IPS-20b (cell line): ENCODE measurements at regions not wholly inside any gene's neighbourhood (a gene's known extent, or its start where the extent isn't known, plus 50 kb on each side); places are given as distances from the start of the nearest gene placed in this dataset.

Source experiments
- H3K27ac ChIP-seq: one replicate; pipeline ENCODE4 v1.5.1; 2013; ENCODE audit warnings: low read length
- H3K27me3 ChIP-seq: 2 replicates; pipeline ENCODE4 v1.6.1; 2013; ENCODE audit warnings: mild to moderate bottlenecking, low read length, inconsistent platforms; ENCODE audit not compliant: insufficient read depth
- H3K36me3 ChIP-seq: 2 replicates; pipeline ENCODE4 v1.6.1; 2013; ENCODE audit warnings: low read depth, mild to moderate bottlenecking, inconsistent platforms, low read length, moderate library complexity; ENCODE audit not compliant: insufficient read depth
- H3K4me1 ChIP-seq: 2 replicates; pipeline ENCODE4 v1.6.1; 2013; ENCODE audit warnings: mild to moderate bottlenecking, control low read depth, inconsistent platforms, low read length, moderate library complexity; ENCODE audit not compliant: insufficient read depth
- H3K4me3 ChIP-seq: 2 replicates; pipeline ENCODE4 v1.5.1; 2013; ENCODE audit warnings: mild to moderate bottlenecking, low read length, inconsistent platforms
- H3K9ac ChIP-seq: 2 replicates; pipeline ENCODE4 v1.6.1; 2013; ENCODE audit warnings: low read depth, mild to moderate bottlenecking, inconsistent platforms, low read length, moderate library complexity
- H3K9me3 ChIP-seq: 2 replicates; pipeline ENCODE4 v1.6.1; 2013; ENCODE audit warnings: mild to moderate bottlenecking, low read depth, low read length, inconsistent platforms; ENCODE audit not compliant: insufficient read depth

- Histone ChIP-seq H3K36me3 (no peaks in the 10 kb centered on the region), H3K27me3 (no peaks in the 10 kb centered on the region), H3K4me3 (no peak overlapping the region), H3K27ac (no peak overlapping the region), H3K9ac (no peak overlapping the region), H3K9me3 (no peaks in the 10 kb centered on the region), H3K4me1 (no peaks in the 10 kb centered on the region)
These were observed 831.7 kb upstream of the LRRTM1 start for GRCh38 chr2:81136296-81136695.

DNA sequence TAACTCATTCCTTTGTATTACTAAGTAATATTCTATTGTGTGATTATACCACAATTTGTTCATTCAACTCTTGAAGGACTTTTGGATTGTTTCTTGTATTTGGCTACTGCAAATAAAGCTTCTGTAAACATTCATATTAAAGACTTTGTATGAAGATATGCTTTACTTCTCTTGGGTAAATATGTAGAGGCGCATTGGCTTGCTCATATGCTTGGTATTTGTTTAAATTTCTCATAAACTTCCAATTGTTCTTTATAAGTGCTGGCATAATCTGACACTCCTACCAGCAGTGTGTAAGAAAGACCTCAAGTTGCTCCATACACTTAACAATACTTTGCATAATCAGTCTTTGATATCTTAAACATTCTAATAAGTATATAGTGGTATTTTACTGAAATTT is 792.8 kb upstream of the LRRTM1 start:
- no peaks in the 10 kb centered on the region for H3K36me3 ChIP-seq
- no peaks in the 10 kb centered on the region for H3K9me3 ChIP-seq
- no peak overlapping the region for H3K9ac ChIP-seq
- no peak overlapping the region for H3K4me3 ChIP-seq
- H3K27ac ChIP-seq = no peak overlapping the region
- H3K4me1 ChIP-seq = peaks cover 3% of the 10 kb centered on the region; the same call in 1 of the 2 replicates
- H3K27me3 ChIP-seq = no peaks in the 10 kb centered on the region

DNA sequence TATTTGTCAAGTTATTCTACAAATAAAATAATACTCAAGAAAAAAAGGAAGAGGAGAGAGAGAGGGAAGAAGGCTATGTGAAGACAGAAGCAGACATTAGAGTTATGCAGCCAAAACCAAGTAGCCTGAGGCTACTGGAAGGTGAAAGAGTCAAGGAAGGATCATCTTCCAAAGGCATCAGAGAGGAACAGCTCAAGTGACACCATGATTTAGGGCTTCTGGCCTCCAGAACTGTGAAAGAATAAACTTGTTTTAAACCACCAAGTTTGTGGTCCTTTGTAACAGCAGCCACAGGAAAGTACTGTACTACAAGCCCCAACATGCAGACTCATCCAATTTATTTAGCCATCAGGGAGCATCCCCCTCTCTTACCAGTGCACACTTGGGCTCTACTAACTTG is 788.5 kb upstream of the LRRTM1 start:
- H3K4me1 ChIP-seq = peaks cover 3% of the 10 kb centered on the region; the same call in 1 of the 2 replicates
- no peaks in the 10 kb centered on the region for H3K36me3 ChIP-seq
- no peaks in the 10 kb centered on the region for H3K27me3 ChIP-seq
- H3K9ac ChIP-seq = no peak overlapping the region
- no peaks in the 10 kb centered on the region for H3K9me3 ChIP-seq
- no peak overlapping the region for H3K27ac ChIP-seq
- no peak overlapping the region for H3K4me3 ChIP-seq

DNA sequence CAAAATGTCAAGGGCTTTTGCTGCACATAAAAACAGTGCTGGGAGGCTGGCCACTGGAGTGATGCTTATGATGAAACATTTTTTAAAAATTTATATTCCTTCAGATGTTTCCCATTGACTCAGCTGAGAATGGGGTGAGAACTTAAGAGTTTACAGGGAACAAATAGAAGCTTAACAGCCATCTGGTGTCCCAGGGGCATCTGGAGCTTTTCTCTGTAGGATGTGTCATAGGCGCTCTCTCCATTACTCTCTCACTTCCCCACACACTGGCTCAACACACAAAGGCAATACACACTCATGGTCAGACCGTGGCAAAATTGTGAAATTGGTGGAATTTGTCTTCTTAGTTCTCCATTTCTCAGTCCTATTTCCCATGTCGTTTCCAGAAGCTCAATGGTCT is 783.1 kb upstream of the LRRTM1 start:
- no peaks in the 10 kb centered on the region for H3K9me3 ChIP-seq
- no peaks in the 10 kb centered on the region for H3K4me1 ChIP-seq
- H3K36me3 ChIP-seq = no peaks in the 10 kb centered on the region
- H3K27me3 ChIP-seq = no peaks in the 10 kb centered on the region
- H3K4me3 ChIP-seq = no peak overlapping the region
- H3K9ac ChIP-seq = no peak overlapping the region
- no peak overlapping the region for H3K27ac ChIP-seq

GRCh38 chr2:81084101-81084500 is 779.5 kb upstream of the LRRTM1 start:
- Histone ChIP-seq H3K4me3 (no peak overlapping the region), H3K27ac (no peak overlapping the region), H3K36me3 (no peaks in the 10 kb centered on the region), H3K27me3 (no peaks in the 10 kb centered on the region), H3K9ac (no peak overlapping the region), H3K4me1 (no peaks in the 10 kb centered on the region), H3K9me3 (no peaks in the 10 kb centered on the region)

DNA sequence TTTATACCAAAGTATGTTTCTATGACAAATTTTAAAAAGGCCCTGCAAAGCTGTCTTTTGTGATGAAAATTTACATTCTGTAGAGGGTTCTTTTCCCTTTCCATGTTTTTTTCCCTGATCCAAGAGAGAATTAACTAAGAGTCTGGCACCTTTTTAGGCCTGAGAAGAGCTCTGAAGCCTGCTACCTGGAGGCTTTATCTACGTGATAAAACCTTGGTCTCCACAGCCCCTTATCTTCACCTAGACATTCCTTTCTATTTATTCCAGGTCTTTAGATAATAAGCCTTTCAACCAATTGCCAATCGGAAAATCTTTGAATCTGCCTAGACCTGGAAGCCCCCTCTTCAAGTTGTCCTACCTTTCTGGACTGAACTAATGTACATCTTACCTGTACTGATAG is 774.1 kb upstream of the LRRTM1 start:
- H3K9me3 ChIP-seq = no peaks in the 10 kb centered on the region
- H3K27ac ChIP-seq = no peak overlapping the region
- peaks cover 33% of the 10 kb centered on the region for H3K4me1 ChIP-seq
- no peak overlapping the region for H3K9ac ChIP-seq
- no peak overlapping the region for H3K4me3 ChIP-seq
- H3K27me3 ChIP-seq = no peaks in the 10 kb centered on the region
- H3K36me3 ChIP-seq = no peaks in the 10 kb centered on the region

DNA sequence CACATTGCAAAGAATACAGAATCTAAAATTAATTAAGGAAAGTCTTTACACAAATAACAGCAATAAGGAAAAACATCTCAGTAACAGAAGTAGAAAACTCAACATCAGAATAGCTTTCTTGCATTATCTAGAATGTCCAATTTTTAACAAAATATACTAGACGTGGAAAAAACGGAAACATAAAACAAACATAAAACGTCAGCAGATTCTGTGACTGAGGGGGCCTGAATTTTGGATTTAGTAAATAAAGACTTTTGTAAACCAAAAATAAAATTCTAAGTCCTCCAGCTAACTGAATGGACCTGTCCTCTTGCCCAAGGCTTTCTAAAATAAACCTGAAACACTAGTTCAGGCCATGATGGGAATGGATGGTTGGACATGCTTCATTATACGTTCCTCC is 773.5 kb upstream of the LRRTM1 start:
- Histone ChIP-seq H3K4me3 (no peak overlapping the region), H3K9ac (no peak overlapping the region), H3K4me1 (peaks cover 33% of the 10 kb centered on the region), H3K36me3 (no peaks in the 10 kb centered on the region), H3K27ac (no peak overlapping the region), H3K9me3 (no peaks in the 10 kb centered on the region), H3K27me3 (no peaks in the 10 kb centered on the region)

GRCh38 chr2:81077396-81077795 is 772.8 kb upstream of the LRRTM1 start:
- no peak overlapping the region for H3K9ac ChIP-seq
- H3K4me1 ChIP-seq = peaks cover 33% of the 10 kb centered on the region
- H3K27ac ChIP-seq = no peak overlapping the region
- H3K27me3 ChIP-seq = no peaks in the 10 kb centered on the region
- H3K4me3 ChIP-seq = no peak overlapping the region
- H3K36me3 ChIP-seq = no peaks in the 10 kb centered on the region
- no peaks in the 10 kb centered on the region for H3K9me3 ChIP-seq

DNA sequence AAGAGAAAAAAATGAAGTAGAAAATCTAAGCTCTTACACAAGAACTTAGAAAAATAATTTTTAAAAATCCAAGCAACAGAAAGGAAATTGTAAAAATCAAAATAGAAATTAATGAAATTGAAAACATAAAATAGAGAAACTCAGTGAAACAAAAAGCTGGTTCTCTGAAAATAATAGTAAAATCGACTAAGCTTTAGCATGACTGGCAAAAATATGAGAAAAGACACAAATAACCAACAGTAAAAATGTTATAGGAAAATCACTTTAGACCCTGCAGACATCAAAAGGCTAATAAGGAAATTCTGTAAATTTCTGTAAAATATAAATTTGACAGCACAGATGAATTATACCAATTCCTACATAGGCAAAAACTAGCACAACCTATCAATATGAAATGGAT is 768.9 kb upstream of the LRRTM1 start:
- Histone ChIP-seq H3K9ac (no peak overlapping the region), H3K27ac (no peak overlapping the region), H3K36me3 (no peaks in the 10 kb centered on the region), H3K9me3 (no peaks in the 10 kb centered on the region), H3K4me1 (peaks cover 29% of the 10 kb centered on the region), H3K27me3 (no peaks in the 10 kb centered on the region), H3K4me3 (no peak overlapping the region)

- Histone ChIP-seq H3K27me3 (no peaks in the 10 kb centered on the region), H3K4me3 (no peak overlapping the region), H3K9me3 (no peaks in the 10 kb centered on the region), H3K4me1 (no peaks in the 10 kb centered on the region), H3K27ac (no peak overlapping the region), H3K9ac (no peak overlapping the region), H3K36me3 (no peaks in the 10 kb centered on the region)
These were observed 763.6 kb upstream of the LRRTM1 start for GRCh38 chr2:81068144-81068543.

DNA sequence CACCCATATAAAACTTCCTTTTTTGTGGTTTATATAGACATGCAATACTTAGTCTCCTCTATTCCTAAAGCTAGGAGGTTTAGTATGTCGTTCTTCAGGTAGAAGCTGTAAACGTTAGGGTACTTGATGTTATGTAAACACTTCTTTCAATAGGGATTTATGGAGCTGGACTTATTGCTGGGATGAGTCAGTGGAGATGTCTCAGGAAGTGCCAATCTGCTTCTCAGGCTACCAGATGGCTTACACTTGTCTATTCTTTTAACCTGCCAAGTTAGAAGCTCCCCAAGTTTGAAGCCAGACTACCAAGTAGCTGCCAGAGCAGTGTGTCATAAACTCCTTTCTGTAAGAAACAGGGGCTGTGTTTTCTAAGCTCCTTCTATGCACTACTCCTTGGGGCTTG is 756.5 kb upstream of the LRRTM1 start:
- Histone ChIP-seq H3K9ac (no peak overlapping the region), H3K9me3 (no peaks in the 10 kb centered on the region)

DNA sequence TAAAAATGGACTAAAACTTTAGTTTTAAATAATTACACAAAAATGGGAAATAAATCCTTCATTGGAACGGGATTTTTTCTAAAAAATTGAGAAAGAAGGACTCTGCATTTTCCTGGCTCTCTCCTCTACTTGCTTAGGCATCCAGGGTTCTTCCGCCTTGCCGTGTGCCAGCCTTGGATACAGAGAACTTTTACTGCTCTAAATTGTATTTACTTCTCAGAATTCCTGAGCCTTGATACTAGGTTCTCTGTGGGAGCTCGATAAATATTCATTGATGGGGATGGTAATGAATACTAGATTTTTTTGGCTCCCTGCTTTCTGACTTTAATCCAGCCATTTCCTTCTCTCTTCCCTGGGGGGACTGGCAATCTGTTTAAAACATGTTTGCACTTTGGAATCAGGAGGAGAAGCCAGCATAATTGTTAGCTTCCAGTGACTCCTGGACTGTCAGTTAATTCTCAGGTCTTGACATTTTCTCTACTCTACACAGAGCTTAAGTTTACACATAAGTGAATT is 746.1 kb upstream of the LRRTM1 start:
- peaks cover 33% of the 10 kb centered on the region; the same call in 1 of the 2 replicates for H3K4me1 ChIP-seq
- H3K36me3 ChIP-seq = no peaks in the 10 kb centered on the region
- H3K27me3 ChIP-seq = no peaks in the 10 kb centered on the region
- peak overlapping the region; percentile 12; the same call in 1 of the 2 replicates for H3K4me3 ChIP-seq
- no peaks in the 10 kb centered on the region for H3K9me3 ChIP-seq
- H3K27ac ChIP-seq = no peak overlapping the region
- no peak overlapping the region for H3K9ac ChIP-seq

More for the DNA sequence above, 756.5 kb upstream of the LRRTM1 start:
- Histone ChIP-seq H3K27ac (no peak overlapping the region), H3K27me3 (no peaks in the 10 kb centered on the region), H3K4me1 (no peaks in the 10 kb centered on the region), H3K4me3 (no peak overlapping the region), H3K36me3 (no peaks in the 10 kb centered on the region)
